Astrocyte of the cerebellum (primary cell): ENCODE measurements at regions not wholly inside any gene's neighbourhood (a gene's known extent, or its start where the extent isn't known, plus 50 kb on each side); places are given as distances from the start of the nearest gene placed in this dataset.
A peak's percentile ranks its signal among the peaks of the same experiment; 100 is the strongest.

Experiments used
- DNase-seq: peaks from one replicate; pipeline ENCODE4 v3.0.0-alpha.2; 2011; ENCODE audit warnings: low read depth
- H3K4me3 ChIP-seq: 2 replicates; pipeline ENCODE4 v1.5.1; 2011; ENCODE audit warnings: mild to moderate bottlenecking, low read depth, low read length, moderate library complexity
- CTCF ChIP-seq: IDR thresholded peaks from 2 replicates; pipeline ENCODE4 v1.5.1; 2012; ENCODE audit warnings: low read length, low read depth, moderate library complexity, mild to moderate bottlenecking; ENCODE audit errors: missing control alignments
- in situ Hi-C: cut with HindIII; loops from 2 replicates; pipeline ENCODE4 v1.10.0; 2017; ENCODE audit warnings: low sequenced_read_pairs

DNA sequence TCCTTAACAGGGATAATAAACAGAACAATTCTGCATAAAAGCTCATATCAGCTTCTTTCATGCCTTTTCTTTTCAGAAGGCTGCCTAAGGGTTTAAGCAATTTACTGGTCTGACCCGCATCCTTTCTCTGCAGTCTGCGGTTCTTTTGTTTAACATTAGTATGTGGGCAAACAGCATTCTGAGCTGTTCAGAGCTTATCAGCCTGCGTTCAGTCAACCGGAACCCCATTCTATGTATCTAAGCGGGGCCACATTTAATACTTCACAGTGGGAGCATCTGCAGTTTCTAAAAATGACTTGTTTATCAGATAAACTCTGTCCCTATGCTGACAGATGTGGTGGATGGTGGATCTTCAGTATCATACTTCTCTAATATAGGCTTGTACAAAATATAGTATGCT, 758.9 kb upstream of the MMS22L start:
- no peak overlapping the region for H3K4me3 ChIP-seq
- DNase-seq = no peak
- no peak for TF ChIP-seq CTCF
- in situ Hi-C loops = no loop called here

- no peak for TF ChIP-seq CTCF
- in situ Hi-C loops = no loop called here
- no peak for DNase-seq
- no peak overlapping the region for H3K4me3 ChIP-seq
These were observed 761.1 kb upstream of the MMS22L start for GRCh38 chr6:98044151-98044561.

GRCh38 chr6:98044791-98045470, 761.9 kb upstream of the MMS22L start:
- H3K4me3 ChIP-seq = no peak overlapping the region
- in situ Hi-C loops = no loop called here
- no peak for DNase-seq
- TF ChIP-seq CTCF = no peak

GRCh38 chr6:98047164-98047563, 764.1 kb upstream of the MMS22L start:
- in situ Hi-C loops = no loop called here
- no peak overlapping the region for H3K4me3 ChIP-seq
- TF ChIP-seq CTCF = no peak
- no peak for DNase-seq

DNA sequence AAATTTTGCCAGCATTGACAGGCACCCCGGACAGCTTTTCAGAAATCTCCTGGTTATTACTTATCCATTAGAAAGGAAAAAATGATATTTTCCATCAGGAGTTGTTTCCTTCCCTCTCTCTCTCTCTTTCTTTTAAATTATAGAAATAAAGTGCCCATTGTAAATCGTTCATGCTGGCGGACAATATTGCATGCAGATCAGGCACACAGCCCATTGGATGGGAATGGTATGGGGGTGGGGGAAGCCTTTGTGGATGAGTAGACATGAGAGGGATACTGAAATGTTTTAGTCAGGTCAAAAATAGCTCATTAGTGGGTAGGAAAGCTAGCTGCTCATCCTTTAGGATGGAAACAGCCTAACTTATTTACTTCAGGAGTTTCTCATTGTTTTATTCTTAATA, 764.9 kb upstream of the MMS22L start:
- in situ Hi-C loops = no loop called here
- no peak for DNase-seq
- no peak overlapping the region for H3K4me3 ChIP-seq
- no peak for TF ChIP-seq CTCF

GRCh38 chr6:98054453-98054852, 771.4 kb upstream of the MMS22L start:
- H3K4me3 ChIP-seq = no peak overlapping the region
- peak; percentile 44 for TF ChIP-seq CTCF
- DNase-seq = peak; percentile 33
- in situ Hi-C loops = no loop called here
